NT2/D1 (cell line): ENCODE measurements at regions not wholly inside any gene's neighbourhood (a gene's known extent, or its start where the extent isn't known, plus 50 kb on each side); places are given as distances from the start of the nearest gene placed in this dataset.

Experiments
- SUZ12 ChIP-seq: IDR thresholded peaks from 2 replicates; pipeline ENCODE4 v1.6.1; 2011; ENCODE audit not compliant: insufficient read length, insufficient read depth; ENCODE audit errors: extremely low read depth
- YY1 ChIP-seq: IDR thresholded peaks from 2 replicates; pipeline ENCODE4 v1.6.1; 2011; ENCODE audit not compliant: insufficient read length, insufficient read depth
- ZNF274 ChIP-seq: IDR thresholded peaks from 2 replicates; pipeline ENCODE4 v1.6.1; 2011; ENCODE audit warnings: mild to moderate bottlenecking, low read depth, low read length

DNA sequence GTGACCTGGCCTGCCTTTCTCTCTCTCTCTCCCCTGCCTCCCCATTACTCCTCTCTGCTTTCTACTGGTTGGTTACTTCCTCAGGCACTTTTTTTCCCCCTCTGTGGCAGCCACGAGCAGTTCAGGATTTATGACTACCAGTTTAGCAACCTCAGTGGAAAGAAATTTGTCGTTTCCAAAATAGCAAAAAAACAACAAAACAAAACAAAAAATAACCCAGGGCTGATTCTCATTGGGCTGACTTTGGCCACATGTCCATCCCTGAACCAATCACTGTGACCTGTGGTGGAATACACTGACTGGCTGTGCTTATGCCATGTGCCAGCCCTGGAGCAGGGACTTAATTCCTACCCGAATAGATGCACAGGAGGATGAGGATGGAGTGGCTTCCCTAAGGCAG, 137.4 kb downstream of the TFAP2C start:
- TF ChIP-seq YY1: no peak
- TF ChIP-seq ZNF274: no peak
- no peak for TF ChIP-seq SUZ12
